H1 (cell line): ENCODE measurements at regions not wholly inside any gene's neighbourhood (a gene's known extent, or its start where the extent isn't known, plus 50 kb on each side); places are given as distances from the start of the nearest gene placed in this dataset.

Experiments used
- CTCF ChIA-PET: fragments of 300-600 bp; sonication (Branson Sonifier 250); formaldehyde crosslinking; loops from one replicate; lab custom pipeline; 2021; ENCODE audit not compliant: partially characterized antibody; lab: Charles Lee
- POLR2A ChIA-PET: fragments of 300-600 bp; sonication (Branson Sonifier 250); formaldehyde crosslinking; loops from one replicate; lab custom pipeline; 2021; ENCODE audit warnings: inconsistent platforms; ENCODE audit not compliant: partially characterized antibody; lab: Charles Lee
- DNase-seq, 2 experiments: peaks; one replicate each; pipeline versions ENCODE4 v3.0.0 to v3.0.0-alpha.2; 2010 to 2022; ENCODE audit warnings: low spot score in 2 of 2, low read depth in 1 of 2, mixed read lengths in 1 of 2
- FAIRE-seq: peaks from 2 replicates; lab custom pipeline; 2011; peaks lifted over from hg19 to GRCh38; lab: Jason Lieb, UNC
- H2AFZ ChIP-seq: 2 replicates; pipeline ENCODE4 v1.8.1; 2012; ENCODE audit warnings: low read length, inconsistent platforms
- H2AK5ac ChIP-seq: 2 replicates; pipeline ENCODE4 v1.6.1; 2013; ENCODE audit warnings: low read depth, low read length
- H2BK120ac ChIP-seq: replicated peaks from 2 replicates; pipeline ENCODE3; 2013; ENCODE audit warnings: low read depth, low read length, inconsistent platforms
- H2BK12ac ChIP-seq: 2 replicates; pipeline ENCODE4 v1.6.1; 2013; ENCODE audit warnings: low read depth, low read length
- H2BK15ac ChIP-seq: 2 replicates; pipeline ENCODE4 v1.6.1; 2013; ENCODE audit warnings: low read length
- H2BK20ac ChIP-seq: 2 replicates; pipeline ENCODE4 v1.6.1; 2013; ENCODE audit warnings: low read length
- H2BK5ac ChIP-seq: 2 replicates; pipeline ENCODE4 v1.6.1; 2013; ENCODE audit warnings: low read depth, low read length
- H3K14ac ChIP-seq: 2 replicates; pipeline ENCODE4 v1.6.1; 2013; ENCODE audit warnings: inconsistent platforms; ENCODE audit not compliant: insufficient read length
- H3K18ac ChIP-seq: 2 replicates; pipeline ENCODE4 v1.6.1; 2013; ENCODE audit warnings: low read length; ENCODE audit errors: extremely low read depth
- H3K23ac ChIP-seq: 2 replicates; pipeline ENCODE4 v1.6.1; 2013; ENCODE audit warnings: inconsistent platforms; ENCODE audit not compliant: insufficient read length
- H3K23me2 ChIP-seq: 2 replicates; pipeline ENCODE4 v1.6.1; 2013; ENCODE audit warnings: low read depth, low read length
- H3K27ac ChIP-seq: 2 replicates; pipeline ENCODE4 v1.6.1; 2011; ENCODE audit warnings: low read depth, low read length, inconsistent platforms
- H3K27me3 ChIP-seq, 4 experiments: replicated peaks in 1 of 4; 1 replicate in 1 of 4; 2 replicates in 3 of 4; pipeline versions ENCODE4 v1.6.1 to v1.8.1; 2011 to 2013; ENCODE audit warnings: low read length in 3 of 4, mild to moderate bottlenecking in 3 of 4, inconsistent platforms in 2 of 4, mixed read lengths in 2 of 4, moderate library complexity in 1 of 4; ENCODE audit not compliant: control insufficient read depth in 3 of 4, insufficient read depth in 3 of 4; ENCODE audit errors: extremely low read depth in 1 of 4
- H3K36me3 ChIP-seq, 4 experiments: 2 replicates each; pipeline versions ENCODE4 v1.6.1 to v1.8.1; 2011 to 2013; ENCODE audit warnings: mild to moderate bottlenecking in 4 of 4, low read length in 3 of 4, moderate library complexity in 2 of 4, control low read depth in 1 of 4, inconsistent platforms in 1 of 4; ENCODE audit not compliant: insufficient read depth in 4 of 4, control insufficient read depth in 2 of 4
- H3K4ac ChIP-seq: replicated peaks from 2 replicates; pipeline ENCODE3; 2013; ENCODE audit warnings: low read length, low read depth, mixed read lengths, inconsistent platforms; ENCODE audit not compliant: insufficient read length
- H3K4me1 ChIP-seq, 4 experiments: replicated peaks in 1 of 4; 1 replicate in 1 of 4; 2 replicates in 3 of 4; pipeline versions ENCODE4 v1.6.1 to v1.8.1; 2011 to 2013; ENCODE audit warnings: low read length in 3 of 4, inconsistent platforms in 2 of 4, mixed read lengths in 1 of 4; ENCODE audit not compliant: insufficient read depth in 4 of 4, control insufficient read depth in 3 of 4
- H3K4me2 ChIP-seq, 2 experiments: 2 replicates each; pipeline versions ENCODE4 v1.6.1 to v1.8.1; 2011 to 2013; ENCODE audit warnings: low read depth in 2 of 2, low read length in 2 of 2, control low read depth in 1 of 2, inconsistent platforms in 1 of 2, mild to moderate bottlenecking in 1 of 2; ENCODE audit not compliant: insufficient read depth in 1 of 2
- H3K4me3 ChIP-seq, 4 experiments: fragments of 200-600, 300-600 bp in 1 of 4; sonication (generic), shearing (Covaris generic), sonication (Bioruptor Twin) in 1 of 4; 2 replicates each; pipeline versions ENCODE4 v1.5.1 to v1.8.1; 2011 to 2016; ENCODE audit warnings: low read length in 4 of 4, low read depth in 3 of 4, control low read depth in 2 of 4, inconsistent platforms in 2 of 4, mild to moderate bottlenecking in 2 of 4, mixed read lengths in 1 of 4, moderate library complexity in 1 of 4; ENCODE audit not compliant: insufficient read depth in 2 of 4; ENCODE audit errors: extremely low read depth in 1 of 4
- H3K56ac ChIP-seq: replicated peaks from 2 replicates; pipeline ENCODE3; 2013; ENCODE audit warnings: low read depth, mild to moderate bottlenecking, mixed read lengths, low read length, inconsistent platforms; ENCODE audit not compliant: insufficient read length
- H3K79me1 ChIP-seq: 2 replicates; pipeline ENCODE4 v1.6.1; 2013; ENCODE audit warnings: low read depth, low read length, control low read depth
- H3K79me2 ChIP-seq, 2 experiments: 2 replicates each; pipeline versions ENCODE4 v1.6.1 to v1.8.1; 2012 to 2013; ENCODE audit warnings: low read length in 2 of 2, mild to moderate bottlenecking in 2 of 2, inconsistent platforms in 1 of 2; ENCODE audit not compliant: insufficient read depth in 2 of 2, control insufficient read depth in 1 of 2
- H3K9ac ChIP-seq, 4 experiments: replicated peaks in 1 of 4; 1 replicate in 1 of 4; 2 replicates in 3 of 4; pipeline versions ENCODE4 v1.6.1 to v1.8.1; 2011 to 2013; ENCODE audit warnings: low read depth in 3 of 4, low read length in 3 of 4, control low read depth in 2 of 4, mild to moderate bottlenecking in 2 of 4, moderate library complexity in 2 of 4, inconsistent platforms in 1 of 4; ENCODE audit errors: extremely low read depth in 1 of 4
- H3K9me3 ChIP-seq, 2 experiments: 2 replicates each; pipeline versions ENCODE4 v1.6.1 to v1.8.1; 2012 to 2013; ENCODE audit warnings: mild to moderate bottlenecking in 2 of 2, moderate library complexity in 2 of 2, control low read depth in 1 of 2, inconsistent platforms in 1 of 2, low read depth in 1 of 2, low read length in 1 of 2, mixed read lengths in 1 of 2; ENCODE audit not compliant: insufficient read depth in 2 of 2
- H4K20me1 ChIP-seq, 2 experiments: replicated peaks in 1 of 2; 2 replicates each; pipeline versions ENCODE3 to v1.8.1; 2011 to 2013; ENCODE audit warnings: inconsistent platforms in 2 of 2, low read length in 2 of 2, mild to moderate bottlenecking in 1 of 2; ENCODE audit not compliant: insufficient read depth in 2 of 2, control insufficient read depth in 1 of 2
- H4K5ac ChIP-seq: 2 replicates; pipeline ENCODE4 v1.6.1; 2013; ENCODE audit warnings: low read length, low read depth, mixed read lengths, inconsistent platforms; ENCODE audit not compliant: insufficient read length
- H4K8ac ChIP-seq: 2 replicates; pipeline ENCODE4 v1.8.0; 2013; ENCODE audit warnings: mild to moderate bottlenecking, moderate library complexity, low read length, inconsistent platforms; ENCODE audit not compliant: insufficient read depth; ENCODE audit errors: extremely low read depth
- H4K91ac ChIP-seq: replicated peaks from 2 replicates; pipeline ENCODE3; 2013; ENCODE audit warnings: low read length, mixed read lengths, inconsistent platforms; ENCODE audit not compliant: insufficient read length
- GABPA ChIP-seq: IDR thresholded peaks from 2 replicates; pipeline ENCODE4 v1.6.1; 2011; ENCODE audit warnings: mild to moderate bottlenecking, low read length, moderate library complexity, borderline replicate concordance; ENCODE audit not compliant: insufficient read depth

DNA sequence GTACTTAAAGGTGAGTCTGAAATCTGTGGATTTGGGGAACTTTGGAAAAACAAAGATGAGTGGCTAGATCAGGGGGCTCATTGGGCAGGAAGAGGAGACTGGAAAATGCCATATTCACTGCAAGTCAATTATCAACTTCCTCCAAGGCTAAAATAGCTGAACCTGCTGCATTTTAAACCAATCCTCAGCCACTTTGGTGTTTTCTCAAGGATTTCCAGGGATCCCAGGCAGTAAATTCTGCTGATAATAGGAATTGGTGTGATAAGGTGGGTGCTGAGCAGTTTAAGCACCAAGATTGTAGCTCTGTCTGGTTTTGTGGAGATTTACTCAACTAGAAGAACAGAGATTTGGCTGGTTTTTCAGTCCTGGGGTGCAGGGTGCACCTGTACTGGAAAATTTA lies 153.9 kb upstream of the CAMK1G start:
- Histone ChIP-seq H2BK120ac (no peak overlapping the region), H3K23me2 (no peaks in the 10 kb centered on the region; the same call in 1 of the 2 replicates), H3K4me2 (peak overlapping the region; percentile 53 to 60), H3K18ac (peak overlapping the region; percentile 72), H2BK12ac (no peak overlapping the region), H4K91ac (no peak overlapping the region), H3K14ac (no peak overlapping the region), H4K5ac (no peak overlapping the region), H3K56ac (no peak overlapping the region), H3K27me3 (no peaks in the 10 kb centered on the region), H3K27ac (no peak overlapping the region), H3K4me1 (peaks cover 13 to 42% (median 39%) of the 10 kb centered on the region in 4 experiments), H3K9me3 (no peaks in the 10 kb centered on the region), H2BK20ac (no peak overlapping the region), H4K20me1 (no peaks in the 10 kb centered on the region), H2AFZ (no peak overlapping the region), H3K79me1 (no peaks in the 10 kb centered on the region), H3K4me3 (peak overlapping the region in 2 of 4 experiments; percentile 18 to 49; a peak in 3 of 8 replicates), H3K36me3 (peaks cover 0 to 6% (median 2%) of the 10 kb centered on the region in 4 experiments; a peak in 2 of 8 replicates), H3K9ac (no peak overlapping the region), H2BK5ac (no peak overlapping the region), H4K8ac (no peak overlapping the region), H3K79me2 (peaks cover 0 to 16% of the 10 kb centered on the region in 2 experiments; a peak in 2 of 4 replicates), H3K4ac (no peak overlapping the region), H3K23ac (no peak overlapping the region), H2BK15ac (no peak overlapping the region), H2AK5ac (no peak overlapping the region; the same call in 1 of the 2 replicates)
- FAIRE-seq (no peak), DNase-seq (no peak)
- TF ChIP-seq GABPA: no peak
- ChIA-PET CTCF (interaction anchor here (0.6 to 3.9 kb wide), 6 partner anchors 24 to 136 kb away, joined by 3 to 14 read pairs (median 5); no protein-coding TSS in a partner anchor), POLR2A (interaction anchor here (1.4 kb wide), 1 partner anchor 12 kb away, joined by 3 read pairs; no protein-coding TSS in a partner anchor)
